HG02938 (cell line): ENCODE measurements at regions not wholly inside any gene's neighbourhood (a gene's known extent, or its start where the extent isn't known, plus 50 kb on each side); places are given as distances from the start of the nearest gene placed in this dataset.
A peak's percentile ranks its signal among the peaks of the same experiment; 100 is the strongest.

Experiments
- ATAC-seq: cut with Tn5 transposase; IDR thresholded peaks from one replicate; pipeline ENCODE4 v1.9.1; 2021; ENCODE audit warnings: mild to moderate bottlenecking, moderate library complexity; ENCODE audit not compliant: unreplicated experiment

- no peak for ATAC-seq
Measured at GRCh38 chr14:49396801-49397200, 189.4 kb downstream of the RPS29 start.

- no peak for ATAC-seq
Measured at GRCh38 chr14:49381778-49382177, 204.4 kb downstream of the RPS29 start.

- ATAC-seq, result no peak
Measured at GRCh38 chr14:49367696-49368095, 218.5 kb downstream of the RPS29 start.

- no peak for ATAC-seq
Measured at GRCh38 chr14:49366416-49366815, 219.8 kb downstream of the RPS29 start.

GRCh38 chr14:49364752-49365117 lies 221.4 kb downstream of the RPS29 start:
- no peak for ATAC-seq

GRCh38 chr14:49363821-49364751 lies 222.1 kb downstream of the RPS29 start:
- no peak for ATAC-seq

- ATAC-seq, result no peak
Measured at GRCh38 chr14:49362916-49363315, 223.3 kb downstream of the RPS29 start.

- no peak for ATAC-seq
Measured at GRCh38 chr14:49339130-49339529, 247.1 kb downstream of the RPS29 start.

GRCh38 chr14:49319810-49320209 lies 266.4 kb downstream of the RPS29 start:
- no peak for ATAC-seq

- no peak for ATAC-seq
Measured at GRCh38 chr14:49315570-49315969, 270.6 kb downstream of the RPS29 start.

GRCh38 chr14:49314737-49315136 lies 271.4 kb downstream of the RPS29 start:
- ATAC-seq, result no peak

GRCh38 chr14:49313108-49313507 lies 273.1 kb downstream of the RPS29 start:
- ATAC-seq, result no peak

GRCh38 chr14:49310298-49310697 lies 275.9 kb downstream of the RPS29 start:
- ATAC-seq, result no peak

GRCh38 chr14:49306152-49306751 lies 279.9 kb downstream of the RPS29 start:
- ATAC-seq, result peak; percentile 84

GRCh38 chr14:49303946-49304516 lies 282.1 kb downstream of the RPS29 start:
- no peak for ATAC-seq

GRCh38 chr14:49297102-49297501 lies 289.1 kb downstream of the RPS29 start:
- ATAC-seq, result no peak

- no peak for ATAC-seq
Measured at GRCh38 chr14:49294621-49295148, 291.5 kb downstream of the RPS29 start.

GRCh38 chr14:49287004-49287403 lies 299.2 kb downstream of the RPS29 start:
- ATAC-seq, result no peak

- ATAC-seq, result no peak
Measured at GRCh38 chr14:49286257-49286983, 299.8 kb downstream of the RPS29 start.

- ATAC-seq, result no peak
Measured at GRCh38 chr14:49280566-49280965, 305.6 kb downstream of the RPS29 start.

GRCh38 chr14:49250517-49250916 lies 335.7 kb downstream of the RPS29 start:
- ATAC-seq, result no peak
